ENCODE measurements at regions not wholly inside any gene's neighbourhood (a gene's known extent, or its start where the extent isn't known, plus 50 kb on each side); places are given as distances from the start of the nearest gene placed in this dataset.

DNA sequence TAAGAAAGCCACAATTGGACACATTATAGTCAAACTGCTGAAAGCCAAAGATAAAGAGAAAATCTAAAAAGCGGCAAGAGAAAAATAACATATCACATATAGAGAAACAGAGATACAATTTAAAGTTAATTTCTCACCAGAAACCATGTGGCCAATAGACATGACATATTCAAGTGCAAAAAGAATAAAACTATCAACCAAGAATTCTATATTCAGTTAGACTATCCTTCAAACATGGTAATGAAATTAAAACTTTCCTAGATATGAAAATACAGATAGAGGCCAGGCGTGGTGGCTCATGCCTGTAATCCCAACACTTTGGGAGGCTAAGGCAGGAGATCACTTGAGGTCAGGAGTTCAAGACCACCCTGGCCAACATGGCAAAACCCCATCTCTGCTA lies 129.1 kb upstream of the RNF32 start:
- TF ChIP-seq, protein P1, sequence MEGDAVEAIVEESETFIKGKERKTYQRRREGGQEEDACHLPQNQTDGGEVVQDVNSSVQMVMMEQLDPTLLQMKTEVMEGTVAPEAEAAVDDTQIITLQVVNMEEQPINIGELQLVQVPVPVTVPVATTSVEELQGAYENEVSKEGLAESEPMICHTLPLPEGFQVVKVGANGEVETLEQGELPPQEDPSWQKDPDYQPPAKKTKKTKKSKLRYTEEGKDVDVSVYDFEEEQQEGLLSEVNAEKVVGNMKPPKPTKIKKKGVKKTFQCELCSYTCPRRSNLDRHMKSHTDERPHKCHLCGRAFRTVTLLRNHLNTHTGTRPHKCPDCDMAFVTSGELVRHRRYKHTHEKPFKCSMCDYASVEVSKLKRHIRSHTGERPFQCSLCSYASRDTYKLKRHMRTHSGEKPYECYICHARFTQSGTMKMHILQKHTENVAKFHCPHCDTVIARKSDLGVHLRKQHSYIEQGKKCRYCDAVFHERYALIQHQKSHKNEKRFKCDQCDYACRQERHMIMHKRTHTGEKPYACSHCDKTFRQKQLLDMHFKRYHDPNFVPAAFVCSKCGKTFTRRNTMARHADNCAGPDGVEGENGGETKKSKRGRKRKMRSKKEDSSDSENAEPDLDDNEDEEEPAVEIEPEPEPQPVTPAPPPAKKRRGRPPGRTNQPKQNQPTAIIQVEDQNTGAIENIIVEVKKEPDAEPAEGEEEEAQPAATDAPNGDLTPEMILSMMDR (IDR thresholded peaks at IDR 0.05) = no peak
- no peaks in the 10 kb centered on the region for H3K27me3 ChIP-seq (ENCODE audit: low read depth)
- no peaks in the 10 kb centered on the region for H3K4me1 ChIP-seq
- intact Hi-C loops (cut with DNase I) = no loop called here
- peaks cover 17% of the 10 kb centered on the region for H3K9me3 ChIP-seq
- no peak overlapping the region for H3K4me3 ChIP-seq
- DNase-seq (no peak), ATAC-seq (no peak)
- no peak overlapping the region for H3K27ac ChIP-seq
- no peaks in the 10 kb centered on the region for H3K36me3 ChIP-seq

DNA sequence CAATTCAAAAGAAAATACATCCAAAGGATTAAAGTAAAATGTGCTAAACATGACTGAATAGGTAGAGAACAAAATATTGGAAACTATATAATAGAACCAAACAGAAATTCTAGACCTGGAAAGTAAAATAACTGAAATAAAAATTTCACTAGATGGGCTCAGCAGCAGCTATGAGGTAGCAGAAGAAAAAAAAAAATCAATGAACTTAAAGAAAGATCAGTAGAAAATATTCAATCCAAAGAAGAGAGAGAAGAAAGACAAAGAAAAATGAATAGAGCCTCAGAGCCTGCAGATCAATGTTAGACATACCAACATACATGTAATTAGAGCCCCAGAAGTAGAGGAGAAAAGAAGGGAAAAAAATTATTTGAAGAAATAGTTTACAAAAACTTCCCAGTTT lies 129.6 kb upstream of the RNF32 start:
- DNase-seq (no peak), ATAC-seq (no peak)
- peaks cover 17% of the 10 kb centered on the region for H3K9me3 ChIP-seq
- H3K4me1 ChIP-seq = no peaks in the 10 kb centered on the region
- H3K27me3 ChIP-seq (ENCODE audit: low read depth) = no peaks in the 10 kb centered on the region
- H3K4me3 ChIP-seq = no peak overlapping the region
- TF ChIP-seq, protein P1 (IDR thresholded peaks at IDR 0.05) = no peak
- intact Hi-C loops (cut with DNase I) = no loop called here
- H3K36me3 ChIP-seq = no peaks in the 10 kb centered on the region
- no peak overlapping the region for H3K27ac ChIP-seq

DNA sequence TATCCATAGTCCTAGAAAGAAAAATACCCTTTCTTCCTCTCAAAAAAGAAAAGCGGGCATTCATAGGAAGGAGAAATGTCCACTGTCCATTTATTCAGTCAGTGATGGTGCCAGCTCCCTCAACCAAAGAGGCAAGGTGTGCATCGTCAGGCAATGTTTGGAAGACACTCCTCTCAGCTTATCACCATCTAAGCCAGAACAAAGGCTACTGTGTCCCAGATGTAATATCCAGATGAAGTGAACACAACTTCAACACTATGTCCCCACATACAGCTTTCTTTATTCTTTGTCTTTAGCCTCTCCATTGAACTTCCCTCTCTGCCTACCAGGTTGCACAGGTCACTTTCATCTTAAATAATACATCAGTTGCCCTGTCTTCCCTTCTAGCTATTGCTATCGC lies 131.4 kb upstream of the RNF32 start:
- no peak for DNase-seq
- peaks cover 17% of the 10 kb centered on the region for H3K9me3 ChIP-seq
- TF ChIP-seq, protein P1 (IDR thresholded peaks at IDR 0.05) = no peak

DNA sequence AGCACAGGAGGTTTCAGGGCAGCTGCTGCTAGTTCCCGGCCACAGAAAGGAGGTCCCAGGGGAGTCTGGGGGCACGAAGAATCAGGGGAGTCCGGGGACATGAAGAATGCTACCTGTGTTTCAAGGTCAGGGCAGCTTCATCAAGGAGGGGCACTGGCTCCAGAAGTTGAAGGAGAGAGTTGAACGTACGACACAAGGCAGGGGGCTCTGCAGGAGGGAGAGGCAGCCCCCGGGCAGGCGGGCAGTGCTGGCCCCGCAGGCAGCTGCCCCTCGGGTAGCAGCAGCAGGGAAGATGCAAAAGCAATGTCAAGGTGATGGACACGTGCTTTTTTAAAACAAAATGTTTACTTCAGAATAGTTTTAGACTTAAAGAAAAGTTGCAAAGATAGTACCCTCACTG lies 134.7 kb upstream of the RNF32 start:
- no peak for DNase-seq
- H3K36me3 ChIP-seq = no peaks in the 10 kb centered on the region
- H3K27ac ChIP-seq = no peak overlapping the region
- intact Hi-C loops (cut with DNase I) = no loop called here
- ATAC-seq = no peak
- no peaks in the 10 kb centered on the region for H3K27me3 ChIP-seq (ENCODE audit: low read depth)
- no peak overlapping the region for H3K4me3 ChIP-seq
- H3K4me1 ChIP-seq = no peaks in the 10 kb centered on the region
- TF ChIP-seq, protein P1 (IDR thresholded peaks at IDR 0.05) = no peak
- peaks cover 8% of the 10 kb centered on the region for H3K9me3 ChIP-seq

More for the DNA sequence above, 131.4 kb upstream of the RNF32 start:
- Histone ChIP-seq H3K4me1 (no peaks in the 10 kb centered on the region), H3K4me3 (no peak overlapping the region), H3K27ac (no peak overlapping the region), H3K27me3 (ENCODE audit: low read depth) (no peaks in the 10 kb centered on the region), H3K36me3 (no peaks in the 10 kb centered on the region)
- no peak for ATAC-seq
- intact Hi-C loops (cut with DNase I) = no loop called here

DNA sequence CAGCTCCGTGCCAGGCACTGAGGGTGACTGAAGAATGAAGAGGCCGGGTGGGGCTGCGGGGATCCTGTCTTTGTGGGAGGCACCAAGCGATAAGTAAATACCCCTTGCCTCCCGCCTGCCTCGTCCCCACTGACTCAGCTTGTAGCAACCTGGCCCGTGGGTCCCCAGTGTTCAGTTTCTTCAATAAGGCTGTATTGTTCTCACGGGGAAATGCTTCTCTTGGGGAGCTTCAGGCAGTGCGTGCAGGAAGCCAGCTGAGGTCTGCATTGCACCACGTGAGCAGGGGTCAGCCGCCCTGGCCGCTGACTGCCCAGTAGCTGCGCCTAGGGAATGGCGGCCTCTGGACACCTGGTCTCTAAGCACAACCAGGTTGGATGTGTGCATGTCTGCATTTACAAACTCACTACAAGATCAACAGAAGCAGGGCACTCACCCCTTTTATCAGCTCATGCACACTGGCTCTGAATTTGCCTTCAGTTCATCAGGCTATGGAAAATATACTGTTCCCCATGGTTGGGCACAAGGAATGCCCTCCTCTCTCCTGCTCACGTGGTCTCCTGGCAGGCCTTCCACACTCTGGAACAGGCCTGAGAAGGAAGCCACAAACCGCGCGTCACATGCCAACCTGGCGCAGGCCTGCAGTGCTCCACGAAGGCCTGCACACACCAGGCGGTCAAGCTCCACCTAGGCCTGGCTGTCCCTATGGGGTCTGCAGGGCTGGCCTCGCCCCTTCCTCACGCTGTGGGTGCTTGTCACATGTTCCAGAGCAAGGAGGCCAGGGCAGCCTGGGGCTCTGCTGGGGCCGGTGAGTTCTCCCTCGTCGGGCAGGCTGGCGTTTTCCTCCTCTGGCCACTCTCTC lies 135.7 kb upstream of the RNF32 start:
- H3K4me3 ChIP-seq = no peak overlapping the region
- TF ChIP-seq, protein P1 (IDR thresholded peaks at IDR 0.05) = no peak
- DNase-seq (no peak), ATAC-seq (peak in 1 of 2 donors; percentile 23)
- H3K27me3 ChIP-seq (ENCODE audit: low read depth) = no peaks in the 10 kb centered on the region
- H3K9me3 ChIP-seq = peaks cover 3% of the 10 kb centered on the region
- H3K4me1 ChIP-seq = no peaks in the 10 kb centered on the region
- H3K27ac ChIP-seq = no peak overlapping the region
- intact Hi-C loops (cut with DNase I) = no loop called here
- H3K36me3 ChIP-seq = no peaks in the 10 kb centered on the region

Data from lower lobe of right lung (tissue), 2 donors.